Tibial nerve (tissue), 4 donors: ENCODE measurements at regions not wholly inside any gene's neighbourhood (a gene's known extent, or its start where the extent isn't known, plus 50 kb on each side); places are given as distances from the start of the nearest gene placed in this dataset.
"Not testable (repeated sequence)": the region's sequence is repeated elsewhere in the genome, so short reads cannot be mapped to it uniquely, and the experiment has no call there.

ENCODE experiments used
- DNase-seq, 2 donors: peaks; one replicate each; pipeline ENCODE4 v3.0.0-alpha.2; 2019; ENCODE audit warnings: low spot score in 2 of 2
- H3K27ac ChIP-seq, 4 donors: fragments of 200-600 bp; sonication (generic) in 3 of 4; one replicate each; pipeline ENCODE4 v1.5.1; 2017 to 2019; ENCODE audit warnings: mild to moderate bottlenecking in 1 of 4
- H3K27me3 ChIP-seq, 2 donors: fragments of 200-600 bp; sonication (generic) in 1 of 2; one replicate each; pipeline versions ENCODE4 v1.5.1 to v1.6.0; 2017 to 2019
- H3K36me3 ChIP-seq, 3 donors: fragments of 200-600 bp; sonication (generic); one replicate each; pipeline ENCODE4 v1.5.1; 2018 to 2019
- H3K4me1 ChIP-seq, 4 donors: fragments of 200-600 bp; sonication (generic) in 3 of 4; one replicate each; pipeline ENCODE4 v1.5.1; 2017 to 2019
- H3K4me3 ChIP-seq, 4 donors: fragments of 200-600 bp; sonication (generic) in 3 of 4; one replicate each; pipeline ENCODE4 v1.5.1; 2017 to 2019; ENCODE audit warnings: mild to moderate bottlenecking in 1 of 4, moderate library complexity in 1 of 4
- H3K9me3 ChIP-seq, 4 donors: fragments of 200-600 bp; sonication (generic) in 3 of 4; one replicate each; pipeline ENCODE4 v1.5.1; 2017 to 2019
- EP300 ChIP-seq, 2 donors: sonication (generic); formaldehyde crosslinking; IDR thresholded peaks; one replicate each; pipeline ENCODE4 v1.6.1; 2017; ENCODE audit warnings: antibody characterized with exemption in 2 of 2, mild to moderate bottlenecking in 1 of 2
- POLR2A ChIP-seq, 2 donors: fragments of 450-650 bp; IDR thresholded peaks; one replicate each; pipeline ENCODE4 v1.6.1; 2017; ENCODE audit warnings: antibody characterized with exemption in 2 of 2, mild to moderate bottlenecking in 2 of 2, moderate library complexity in 2 of 2
- WGBS, 2 donors: methylation state at CpG; one replicate each; pipeline ENCODE4 v1.1.5; 2018; 5-methylcytosine and 5-hydroxymethylcytosine counted together
- TF ChIP-seq, protein P1 (sequence below), 5 experiments: fragments of 200-600 bp in 3 of 5; fragments of 450-650 bp in 2 of 5; sonication (generic) in 3 of 5; IDR thresholded peaks; one replicate each; pipeline ENCODE4 v1.5.1; 2016 to 2019; ENCODE audit warnings: antibody characterized with exemption in 5 of 5, mild to moderate bottlenecking in 3 of 5, moderate library complexity in 2 of 5

DNA sequence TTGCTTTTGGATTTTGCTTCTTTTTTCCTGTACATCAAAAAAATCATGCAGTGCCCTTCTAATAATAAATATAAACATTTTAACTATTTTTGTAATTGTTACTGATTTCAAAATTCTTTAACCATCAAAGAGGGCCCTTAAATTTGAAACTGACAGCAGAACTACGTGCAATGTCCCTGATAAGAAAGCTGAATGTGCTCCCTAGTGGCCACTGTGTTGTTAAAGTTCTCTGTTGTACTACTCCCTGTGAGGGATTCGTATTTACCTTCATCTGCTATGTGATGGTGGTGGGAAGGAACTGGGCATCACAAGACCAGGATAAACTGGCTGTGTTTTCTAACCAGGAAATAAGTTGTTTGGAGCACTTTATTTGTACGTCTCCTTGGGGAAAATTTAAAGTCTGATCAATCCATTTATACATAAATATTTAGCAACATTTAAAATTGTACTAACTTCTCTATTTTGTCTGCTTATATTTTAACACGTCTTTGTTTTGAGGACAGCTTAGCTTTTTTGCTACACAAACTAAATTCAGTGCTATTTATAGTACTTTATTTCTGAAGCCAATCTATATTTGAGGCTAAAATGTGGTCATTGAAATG is 322.4 kb downstream of the HGF start:
- DNase-seq = peak in 1 of 2 donors; percentile 33
- Histone ChIP-seq H3K4me1 (no peaks in the 10 kb centered on the region), H3K4me3 (no peak overlapping the region), H3K36me3 (no peaks in the 10 kb centered on the region), H3K27me3 (no peaks in the 10 kb centered on the region), H3K27ac (no peak overlapping the region), H3K9me3 (no peaks in the 10 kb centered on the region)
- no peak for TF ChIP-seq EP300 (IDR thresholded peaks at IDR 0.05)
- TF ChIP-seq, protein P1, sequence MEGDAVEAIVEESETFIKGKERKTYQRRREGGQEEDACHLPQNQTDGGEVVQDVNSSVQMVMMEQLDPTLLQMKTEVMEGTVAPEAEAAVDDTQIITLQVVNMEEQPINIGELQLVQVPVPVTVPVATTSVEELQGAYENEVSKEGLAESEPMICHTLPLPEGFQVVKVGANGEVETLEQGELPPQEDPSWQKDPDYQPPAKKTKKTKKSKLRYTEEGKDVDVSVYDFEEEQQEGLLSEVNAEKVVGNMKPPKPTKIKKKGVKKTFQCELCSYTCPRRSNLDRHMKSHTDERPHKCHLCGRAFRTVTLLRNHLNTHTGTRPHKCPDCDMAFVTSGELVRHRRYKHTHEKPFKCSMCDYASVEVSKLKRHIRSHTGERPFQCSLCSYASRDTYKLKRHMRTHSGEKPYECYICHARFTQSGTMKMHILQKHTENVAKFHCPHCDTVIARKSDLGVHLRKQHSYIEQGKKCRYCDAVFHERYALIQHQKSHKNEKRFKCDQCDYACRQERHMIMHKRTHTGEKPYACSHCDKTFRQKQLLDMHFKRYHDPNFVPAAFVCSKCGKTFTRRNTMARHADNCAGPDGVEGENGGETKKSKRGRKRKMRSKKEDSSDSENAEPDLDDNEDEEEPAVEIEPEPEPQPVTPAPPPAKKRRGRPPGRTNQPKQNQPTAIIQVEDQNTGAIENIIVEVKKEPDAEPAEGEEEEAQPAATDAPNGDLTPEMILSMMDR (IDR thresholded peaks at IDR 0.05) = peak in 4 of 5 experiments; percentile 16 to 34 (median 28)
- WGBS, 2 donors = 32 to 35% methylated on average over 4 of the region's 4 CpGs

DNA sequence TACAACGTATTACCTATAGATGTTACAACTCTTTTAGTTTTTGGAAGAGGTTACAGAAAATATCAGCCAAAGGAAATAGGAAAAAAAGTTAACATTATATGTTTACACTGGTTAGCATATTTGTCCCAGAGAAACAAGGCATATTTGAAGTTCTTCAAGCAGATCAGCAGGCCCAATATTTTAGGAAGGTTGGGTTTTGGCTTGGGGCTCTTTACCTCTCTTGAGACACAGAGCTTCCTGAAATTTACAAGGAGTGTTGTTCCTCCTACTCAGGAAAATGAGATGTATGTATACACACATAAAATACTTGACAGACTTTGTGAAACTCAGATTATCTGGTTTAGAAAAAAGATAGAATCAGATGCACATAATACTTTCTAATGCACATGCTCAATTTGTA is 323.6 kb downstream of the HGF start:
- Histone ChIP-seq H3K27ac (no peak overlapping the region), H3K4me3 (no peak overlapping the region), H3K9me3 (no peaks in the 10 kb centered on the region), H3K27me3 (no peaks in the 10 kb centered on the region), H3K36me3 (no peaks in the 10 kb centered on the region), H3K4me1 (no peaks in the 10 kb centered on the region)
- no peak for DNase-seq
- TF ChIP-seq POLR2A (IDR thresholded peaks at IDR 0.05) (no peak), EP300 (IDR thresholded peaks at IDR 0.05) (no peak)
- TF ChIP-seq, protein P1 (IDR thresholded peaks at IDR 0.05) = no peak
- 83 to 90% methylated on average over 1 of the region's 1 CpG for WGBS, 2 donors

DNA sequence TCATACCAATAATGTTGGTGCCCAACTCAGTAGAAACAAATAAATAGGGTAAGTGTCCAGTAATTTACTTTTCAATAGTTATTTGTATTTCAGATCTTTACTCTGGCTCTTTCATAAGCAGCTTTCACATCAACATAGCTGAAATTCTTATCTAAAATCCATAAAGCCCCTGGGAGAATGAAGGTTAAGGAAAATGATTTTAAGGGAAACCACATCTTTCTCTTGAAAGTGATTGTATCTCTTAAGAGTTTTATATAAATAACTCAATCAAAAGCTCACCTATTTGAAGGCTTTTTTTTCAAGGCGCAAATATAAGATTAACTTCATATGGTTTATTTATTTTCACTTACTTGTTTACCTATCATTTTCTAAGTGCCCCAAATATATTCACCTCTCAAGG is 324.4 kb downstream of the HGF start:
- H3K4me1 ChIP-seq = no peaks in the 10 kb centered on the region
- H3K36me3 ChIP-seq = no peaks in the 10 kb centered on the region
- TF ChIP-seq POLR2A (IDR thresholded peaks at IDR 0.05) = no peak
- TF ChIP-seq, protein P1 (IDR thresholded peaks at IDR 0.05) = no peak
- TF ChIP-seq EP300 (IDR thresholded peaks at IDR 0.05) = no peak
- H3K4me3 ChIP-seq = no peak overlapping the region
- WGBS, 2 donors = 63 to 81% methylated on average over 1 of the region's 1 CpG
- no peak overlapping the region for H3K27ac ChIP-seq
- no peak for DNase-seq
- no peaks in the 10 kb centered on the region for H3K9me3 ChIP-seq
- no peaks in the 10 kb centered on the region for H3K27me3 ChIP-seq

DNA sequence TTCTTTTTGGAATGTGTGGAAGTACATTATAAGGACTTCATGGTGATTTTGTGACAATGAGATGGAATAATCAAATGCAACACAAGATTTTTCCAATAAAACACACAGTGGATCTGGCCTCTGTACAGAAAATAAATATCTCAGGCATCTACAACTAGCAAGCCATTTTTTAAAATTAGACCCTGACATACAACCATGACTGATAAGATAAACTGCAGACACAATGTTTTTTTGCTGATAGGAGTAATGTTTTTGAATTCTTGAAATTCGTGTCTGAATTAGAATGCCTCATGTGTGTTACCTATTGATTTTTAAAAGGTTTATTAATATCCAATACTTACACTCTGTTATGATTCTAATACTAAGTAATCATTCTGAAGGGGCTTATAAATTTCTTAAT is 328.1 kb downstream of the HGF start:
- H3K9me3 ChIP-seq = peaks cover 0 to 4% (median 0%) of the 10 kb centered on the region in 4 donors
- no peak overlapping the region for H3K4me3 ChIP-seq
- H3K27me3 ChIP-seq = no peaks in the 10 kb centered on the region
- H3K27ac ChIP-seq = no peak overlapping the region
- H3K4me1 ChIP-seq = no peaks in the 10 kb centered on the region
- no peaks in the 10 kb centered on the region for H3K36me3 ChIP-seq
- TF ChIP-seq, protein P1 (IDR thresholded peaks at IDR 0.05) = no peak
- TF ChIP-seq EP300 (IDR thresholded peaks at IDR 0.05) (no peak), POLR2A (IDR thresholded peaks at IDR 0.05) (no peak)
- WGBS, 2 donors = 71 to 75% methylated on average over 1 of the region's 1 CpG
- DNase-seq = no peak

DNA sequence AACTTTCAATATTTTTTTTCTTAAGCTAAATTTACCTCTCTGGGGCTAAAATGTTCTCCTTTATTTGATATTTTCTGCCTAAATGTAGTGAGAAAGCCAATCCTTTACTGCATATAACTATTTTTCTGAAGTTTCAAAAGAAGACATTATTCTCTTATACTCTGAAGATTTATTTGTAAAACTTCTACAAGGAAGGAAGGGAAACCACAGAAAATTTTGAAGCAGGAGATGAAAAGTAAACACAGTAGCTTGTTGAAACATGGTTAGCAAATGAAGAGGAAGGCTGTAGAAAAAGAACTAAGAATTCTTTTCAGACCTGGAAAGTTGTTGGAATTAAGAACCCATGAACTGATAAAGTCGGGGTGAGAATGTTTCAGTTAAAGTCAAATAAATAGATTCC is 330.3 kb downstream of the HGF start:
- 33 to 38% methylated on average over 1 of the region's 1 CpG for WGBS, 2 donors
- peaks cover 0 to 4% (median 0%) of the 10 kb centered on the region in 4 donors for H3K9me3 ChIP-seq
- DNase-seq = no peak

DNA sequence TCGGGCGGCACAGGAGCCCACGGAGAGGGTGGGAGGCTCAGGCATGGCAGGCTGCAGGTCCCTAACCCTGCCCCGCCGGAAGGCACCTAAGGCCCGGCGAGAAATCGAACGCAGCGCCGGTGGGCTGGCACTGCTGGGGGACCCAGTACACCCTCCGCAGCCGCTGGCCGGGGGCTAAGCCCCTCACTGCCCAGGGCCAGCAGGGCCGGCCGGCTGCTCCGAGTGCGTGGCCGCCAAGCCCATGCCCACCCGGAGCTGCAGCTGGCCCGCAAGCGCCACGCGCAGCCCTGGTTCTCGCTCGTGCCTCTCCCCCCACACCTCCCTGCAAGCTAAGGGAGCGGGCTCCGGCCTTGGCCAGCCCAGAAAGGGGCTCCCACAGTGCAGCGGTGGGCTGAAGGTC is 332.7 kb downstream of the HGF start:
- 98 to 99% methylated on average over 18 to 21 of the region's 29 CpGs for whole genome bisulfite sequencing, 2 donors
- H3K27me3 ChIP-seq, H3K4me3 ChIP-seq, H3K36me3 ChIP-seq, H3K9me3 ChIP-seq, DNase-seq, H3K4me1 ChIP-seq, H3K27ac ChIP-seq: not testable (repeated sequence)

More for the DNA sequence above, 330.3 kb downstream of the HGF start:
- Histone ChIP-seq H3K36me3 (no peaks in the 10 kb centered on the region), H3K27ac (no peak overlapping the region), H3K4me1 (no peaks in the 10 kb centered on the region), H3K4me3 (no peak overlapping the region), H3K27me3 (no peaks in the 10 kb centered on the region)
- TF ChIP-seq, protein P1 (IDR thresholded peaks at IDR 0.05) = no peak
- TF ChIP-seq EP300 (IDR thresholded peaks at IDR 0.05) (no peak), POLR2A (IDR thresholded peaks at IDR 0.05) (no peak)
